ENCODE measurements at regions not wholly inside any gene's neighbourhood (a gene's known extent, or its start where the extent isn't known, plus 50 kb on each side); places are given as distances from the start of the nearest gene placed in this dataset.

- H2AFZ ChIP-seq (ENCODE audit: low read length), result no peak overlapping the region
These were observed 66.9 kb upstream of the TENM4 start for GRCh38 chr11:79507706-79508105.

More at GRCh38 chr11:79507706-79508105, 66.9 kb upstream of the TENM4 start:
- H3K36me3 Mint-ChIP-seq (ENCODE audit: insufficient read depth in 1 of 3, low read depth in 3 of 3), result no peaks in the 10 kb centered on the region; a peak in 1 of 7 replicates
- H3K27ac ChIP-seq (ENCODE audit: insufficient read length, low read depth, low read length), result no peak overlapping the region
- H3K27me3 ChIP-seq (ENCODE audit: insufficient read depth, low read length), result no peaks in the 10 kb centered on the region
- H3K27ac Mint-ChIP-seq, result no peak overlapping the region; a peak in 1 of 7 replicates
- no peak overlapping the region for H3K56ac ChIP-seq (ENCODE audit: insufficient read length, low read depth, low read length)
- peaks cover 13 to 20% of the 10 kb centered on the region in 2 experiments for H3K4me1 Mint-ChIP-seq
- no peak overlapping the region for H4K5ac ChIP-seq (ENCODE audit: insufficient read length, low read depth, low read length)
- H4K8ac ChIP-seq (replicated peaks; ENCODE audit: insufficient read length, low read depth, low read length), result no peak overlapping the region
- no peak overlapping the region for H3K9ac ChIP-seq (ENCODE audit: extremely low read depth, insufficient read length, low read length)
- no peak overlapping the region for H3T11ph ChIP-seq (ENCODE audit: low read length)
- H3K9me3 Mint-ChIP-seq, result no peaks in the 10 kb centered on the region
- no peak overlapping the region for H3K4me2 ChIP-seq (ENCODE audit: insufficient read depth, insufficient read length, low read length)
- H3K79me2 ChIP-seq (ENCODE audit: insufficient read depth, low read length), result no peaks in the 10 kb centered on the region
- H3K23me2 ChIP-seq (ENCODE audit: insufficient read length, low read depth, low read length, poor library complexity, severe bottlenecking), result no peaks in the 10 kb centered on the region
- H2BK5ac ChIP-seq (ENCODE audit: insufficient read length, low read length), result no peak overlapping the region
- no peak overlapping the region for H2BK20ac ChIP-seq (ENCODE audit: low read depth, low read length, poor library complexity, severe bottlenecking)
- no peak for DNase-seq
- H2BK120ac ChIP-seq (ENCODE audit: low read depth, low read length, poor library complexity, severe bottlenecking), result no peak overlapping the region
- H3K4ac ChIP-seq (ENCODE audit: low read depth, low read length), result no peak overlapping the region
- H3K79me1 ChIP-seq (ENCODE audit: insufficient read depth, low read depth, low read length, poor library complexity, severe bottlenecking), result no peaks in the 10 kb centered on the region
- no CpG with 5 or more reads among the region's 7 CpGs for WGBS (ENCODE audit: extremely low coverage, insufficient read length, low lambda C conversion rate)
- H3K18ac ChIP-seq (ENCODE audit: insufficient read length, low read depth, low read length), result no peak overlapping the region
- no peak overlapping the region for H2BK15ac ChIP-seq (ENCODE audit: low read depth, low read length)
- no peak for TF ChIP-seq CTCF (conservative IDR thresholded peaks at IDR 0.05)
- no peak overlapping the region for H4K91ac ChIP-seq (ENCODE audit: insufficient read length, low read depth, low read length)
- no peak overlapping the region for H3K23ac ChIP-seq (ENCODE audit: insufficient read length, low read depth, low read length)
- no peak overlapping the region for H3K14ac ChIP-seq (ENCODE audit: insufficient read depth, low read length)
- no peaks in the 10 kb centered on the region for H4K20me1 ChIP-seq (ENCODE audit: control insufficient read depth, insufficient read depth, insufficient read length)
- H2AK5ac ChIP-seq (ENCODE audit: insufficient read length, low read length), result no peak overlapping the region
- H3K27me3 Mint-ChIP-seq (ENCODE audit: low read depth), result no peaks in the 10 kb centered on the region; the same call in 1 of the 2 replicates
- H3K4me3 Mint-ChIP-seq, result no peak overlapping the region
- no peak overlapping the region for H2BK12ac ChIP-seq (ENCODE audit: insufficient read length, low read depth, low read length)
- no peaks in the 10 kb centered on the region for H3K4me1 ChIP-seq (ENCODE audit: insufficient read depth, low read length)
- no peaks in the 10 kb centered on the region for H3K9me3 ChIP-seq (ENCODE audit: control insufficient read depth, low read depth, low read length)

Data from H9 (cell line).